PC-3 (cell line): ENCODE measurements at regions not wholly inside any gene's neighbourhood (a gene's known extent, or its start where the extent isn't known, plus 50 kb on each side); places are given as distances from the start of the nearest gene placed in this dataset.

Source experiments
- EZH2 ChIP-seq: fragments of 300-600 bp; sonication (generic); IDR thresholded peaks from one replicate; pipeline ENCODE4 v1.6.1; 2017; ENCODE audit warnings: antibody characterized with exemption, mild to moderate bottlenecking, low read length; ENCODE audit not compliant: unreplicated experiment
- EZH2phosphoT487 ChIP-seq: fragments of 300-600 bp; sonication (generic); IDR thresholded peaks from 2 replicates; pipeline ENCODE4 v1.6.1; 2018; ENCODE audit warnings: mild to moderate bottlenecking, antibody characterized with exemption, low read length, borderline replicate concordance
- TF ChIP-seq, protein P1 (sequence below): fragments of 300-600 bp; sonication (generic); conservative IDR thresholded peaks from 2 replicates; pipeline ENCODE4 v1.5.1; 2017; ENCODE audit warnings: antibody characterized with exemption, low read depth, mild to moderate bottlenecking, low read length

DNA sequence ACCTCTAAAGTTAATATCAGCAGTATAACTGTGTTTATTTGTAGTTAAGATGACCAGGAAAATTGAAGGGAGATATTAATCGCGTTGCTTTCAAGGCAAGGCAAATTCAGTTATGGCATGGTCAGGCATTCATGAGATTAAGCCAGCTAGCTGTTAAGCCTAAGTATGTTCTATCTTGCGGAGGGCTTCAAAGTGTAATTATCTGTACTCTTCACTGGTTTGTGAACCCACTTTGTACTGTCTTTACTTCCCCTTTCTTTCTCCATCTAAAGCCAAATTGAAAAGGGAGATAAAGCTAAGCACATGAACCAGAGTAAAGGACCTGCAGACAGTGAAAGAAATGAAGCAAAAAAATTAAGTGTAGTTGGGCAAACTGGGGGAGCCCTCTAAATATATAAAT lies 483.1 kb upstream of the NRP1 start:
- TF ChIP-seq, protein P1, sequence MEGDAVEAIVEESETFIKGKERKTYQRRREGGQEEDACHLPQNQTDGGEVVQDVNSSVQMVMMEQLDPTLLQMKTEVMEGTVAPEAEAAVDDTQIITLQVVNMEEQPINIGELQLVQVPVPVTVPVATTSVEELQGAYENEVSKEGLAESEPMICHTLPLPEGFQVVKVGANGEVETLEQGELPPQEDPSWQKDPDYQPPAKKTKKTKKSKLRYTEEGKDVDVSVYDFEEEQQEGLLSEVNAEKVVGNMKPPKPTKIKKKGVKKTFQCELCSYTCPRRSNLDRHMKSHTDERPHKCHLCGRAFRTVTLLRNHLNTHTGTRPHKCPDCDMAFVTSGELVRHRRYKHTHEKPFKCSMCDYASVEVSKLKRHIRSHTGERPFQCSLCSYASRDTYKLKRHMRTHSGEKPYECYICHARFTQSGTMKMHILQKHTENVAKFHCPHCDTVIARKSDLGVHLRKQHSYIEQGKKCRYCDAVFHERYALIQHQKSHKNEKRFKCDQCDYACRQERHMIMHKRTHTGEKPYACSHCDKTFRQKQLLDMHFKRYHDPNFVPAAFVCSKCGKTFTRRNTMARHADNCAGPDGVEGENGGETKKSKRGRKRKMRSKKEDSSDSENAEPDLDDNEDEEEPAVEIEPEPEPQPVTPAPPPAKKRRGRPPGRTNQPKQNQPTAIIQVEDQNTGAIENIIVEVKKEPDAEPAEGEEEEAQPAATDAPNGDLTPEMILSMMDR = no peak
- TF ChIP-seq EZH2 (no peak), EZH2phosphoT487 (no peak)
